K562 (cell line): ENCODE measurements at regions not wholly inside any gene's neighbourhood (a gene's known extent, or its start where the extent isn't known, plus 50 kb on each side); places are given as distances from the start of the nearest gene placed in this dataset.

ENCODE experiments used
- ATAC-seq: fragments of 200-7000 bp; cut with Tn5 transposase; 3 replicates; pipeline ENCODE4 v1.9.1; 2020; ENCODE audit warnings: moderate library complexity
- BruUV-seq: library from RNA; stranded (reverse); fragments of 400-500 nt; replicated peaks from 2 replicates; lab custom pipeline; 2021; lab: Mats Ljungman, UMichigan
- CTCF ChIA-PET: fragments of 300-600 bp; formaldehyde crosslinking; extraction: SDS; loops from one replicate; lab custom pipeline; 2021; ENCODE audit warnings: low intra/inter-chr PET ratio; lab: Yijun Ruan, JAX
- POLR2A ChIA-PET: fragments of 300-600, 350-650 bp; sonication (Branson Sonifier 250); formaldehyde crosslinking; extraction: SDS; loops from one replicate; lab custom pipeline; 2021; ENCODE audit warnings: antibody characterized with exemption, inconsistent platforms; lab: Yijun Ruan, JAX
- DNase-seq, 4 experiments: peaks; one replicate each; pipeline versions ENCODE4 v3.0.0 to v3.0.0-alpha.2; 2011 to 2018; ENCODE audit warnings: low spot score in 3 of 4, mixed read lengths in 3 of 4; ENCODE audit errors: extremely low read depth in 1 of 4
- FAIRE-seq: peaks from 2 replicates; lab custom pipeline; 2011; peaks lifted over from hg19 to GRCh38; lab: Jason Lieb, UNC
- H2AFZ ChIP-seq: 2 replicates; pipeline ENCODE4 v1.6.0; 2011; ENCODE audit warnings: low read depth, low read length, control low read depth, inconsistent platforms
- H3K27ac ChIP-seq: fragments of 200-600 bp; 3 replicates; pipeline ENCODE4 v1.8.0; 2011; ENCODE audit warnings: low read depth, mild to moderate bottlenecking, control low read depth, inconsistent platforms, low read length, moderate library complexity, mixed read lengths; ENCODE audit errors: extremely low read depth
- H3K27me3 ChIP-seq, 2 experiments: fragments of 300-600 bp in 1 of 2; 2 replicates in 1 of 2; 3 replicates in 1 of 2; pipeline versions ENCODE4 v1.6.0 to v1.8.0; 2011; ENCODE audit warnings: inconsistent platforms in 2 of 2, low read length in 2 of 2, mild to moderate bottlenecking in 1 of 2, mixed read lengths in 1 of 2, moderate library complexity in 1 of 2; ENCODE audit not compliant: control insufficient read depth in 2 of 2, insufficient read depth in 2 of 2
- H3K36me3 ChIP-seq: fragments of 300-600 bp; 3 replicates; pipeline ENCODE4 v1.8.0; 2011; ENCODE audit warnings: mild to moderate bottlenecking, low read length, inconsistent platforms; ENCODE audit not compliant: control insufficient read depth, insufficient read depth
- H3K4me1 ChIP-seq, 2 experiments: fragments of 200-600 bp in 1 of 2; replicated peaks in 1 of 2; 2 replicates in 1 of 2; 3 replicates in 1 of 2; pipeline versions ENCODE4 v1.5.1 to v1.8.0; 2011; ENCODE audit warnings: inconsistent platforms in 2 of 2, low read length in 2 of 2, mild to moderate bottlenecking in 1 of 2, mixed read lengths in 1 of 2, moderate library complexity in 1 of 2; ENCODE audit not compliant: control insufficient read depth in 2 of 2, insufficient read depth in 2 of 2
- H3K4me2 ChIP-seq: 2 replicates; pipeline ENCODE4 v1.6.1; 2011; ENCODE audit warnings: low read length, control low read depth, inconsistent platforms, mixed read lengths; ENCODE audit not compliant: insufficient read depth
- H3K4me3 ChIP-seq: fragments of 200-600 bp; sonication (generic), shearing (Covaris generic); 2 replicates; pipeline ENCODE4 v1.5.1; 2016; ENCODE audit warnings: control low read depth, inconsistent platforms
- H3K79me2 ChIP-seq: fragments of 200-600 bp; 3 replicates; pipeline ENCODE4 v1.8.0; 2011; ENCODE audit warnings: low read length, inconsistent platforms; ENCODE audit not compliant: control insufficient read depth, insufficient read depth
- H3K9ac ChIP-seq, 2 experiments: 2 replicates each; pipeline versions ENCODE4 v1.6.0 to v1.6.1; 2011; ENCODE audit warnings: low read depth in 2 of 2, low read length in 2 of 2, control low read depth in 1 of 2, inconsistent platforms in 1 of 2, mild to moderate bottlenecking in 1 of 2, mixed read lengths in 1 of 2; ENCODE audit not compliant: insufficient read depth in 1 of 2
- H3K9me1 ChIP-seq: one replicate; pipeline ENCODE4 v1.6.0; 2011; ENCODE audit warnings: inconsistent platforms, mild to moderate bottlenecking, low read length, moderate library complexity; ENCODE audit not compliant: control insufficient read depth, insufficient read depth
- H3K9me3 ChIP-seq: replicated peaks from 2 replicates; pipeline ENCODE4 v1.5.1; 2011; ENCODE audit warnings: low read depth, low read length, inconsistent platforms; ENCODE audit not compliant: control insufficient read depth, insufficient read depth
- H4K20me1 ChIP-seq: replicated peaks from 2 replicates; pipeline ENCODE4 v1.6.1; 2011; ENCODE audit warnings: low read length, inconsistent platforms, mixed read lengths; ENCODE audit not compliant: control insufficient read depth, insufficient read depth
- ARID3B ChIP-seq: fragments of 250-450 bp; sonication (Bioruptor Pico); IDR thresholded peaks from 2 replicates; pipeline ENCODE4 v1.4.0; 2020; ENCODE audit warnings: borderline replicate concordance
- GATA2 ChIP-seq: sonication (generic); formaldehyde crosslinking; IDR thresholded peaks from 2 replicates; pipeline ENCODE4 v1.4.0; 2020; ENCODE audit warnings: mild to moderate bottlenecking, missing genetic modification reagents
- PHTF2 ChIP-seq: fragments of 250-450 bp; sonication (Bioruptor Pico); IDR thresholded peaks from 2 replicates; pipeline ENCODE4 v1.5.0; 2021; ENCODE audit warnings: mild to moderate bottlenecking
- POLR2A ChIP-seq: fragments of 450-650 bp; conservative IDR thresholded peaks from 2 replicates; pipeline ENCODE4 v1.6.1; 2016
- ZBTB26 ChIP-seq: fragments of 450-650 bp; formaldehyde crosslinking; IDR thresholded peaks from 2 replicates; pipeline ENCODE4 v1.4.0; 2022; ENCODE audit warnings: missing genetic modification characterization
- ZKSCAN3 ChIP-seq: fragments of 250-450 bp; sonication (Bioruptor Pico); IDR thresholded peaks from 2 replicates; pipeline ENCODE4 v1.4.0; 2020
- WGBS: fragments of 100-300 bp; shearing (Covaris generic); methylation state at CpG from one replicate; pipeline ENCODE4 v1.1.6; 2016; ENCODE audit warnings: low coverage, mixed read lengths; ENCODE audit not compliant: insufficient coverage; ENCODE audit errors: missing lambda C conversion rate; 5-methylcytosine and 5-hydroxymethylcytosine counted together
- in situ Hi-C: fragments of 300-500 bp; cut with MboI; formaldehyde crosslinking; loops from 4 replicates; pipeline ENCODE4 v1.15.0; 2018; ENCODE audit warnings: inconsistent platforms, mixed read lengths
- intact Hi-C: fragments of 100-400 bp; cut with micrococcal nuclease; formaldehyde crosslinking; loops from 2 replicates; pipeline ENCODE4 v1.14.2; 2022

- TF ChIP-seq ZBTB26 (CRISPR knock-in tag): no peak
- TF ChIP-seq PHTF2 (CRISPR knock-in tag): no peak
- TF ChIP-seq GATA2 (CRISPR knock-in tag): no peak
- no peak for TF ChIP-seq ARID3B
- no peak for TF ChIP-seq ZKSCAN3 (CRISPR knock-in tag)
Measured at GRCh38 chr14:98982986-98983385, 289.0 kb downstream of the BCL11B start (continued).

GRCh38 chr14:98984027-98984718, 287.8 kb downstream of the BCL11B start:
- no peak for ATAC-seq
- no peak overlapping the region for H3K4me2 ChIP-seq
- no peaks in the 10 kb centered on the region for H3K79me2 ChIP-seq
- peaks cover 0 to 3% of the 10 kb centered on the region in 2 experiments; a peak in 3 of 5 replicates for H3K4me1 ChIP-seq
- no peak overlapping the region for H3K27ac ChIP-seq
- H3K9me3 ChIP-seq: no peaks in the 10 kb centered on the region
- POLR2A ChIA-PET: no interaction called here
- H3K36me3 ChIP-seq: no peaks in the 10 kb centered on the region
- WGBS: 0% methylated on average over 11 of the region's 11 CpGs
- BruUV-seq: no TSS peak
- H3K9me1 ChIP-seq: no peaks in the 10 kb centered on the region
- H2AFZ ChIP-seq: no peak overlapping the region
- no peak for TF ChIP-seq POLR2A
- H3K4me3 ChIP-seq: no peak overlapping the region
- CTCF ChIA-PET: no interaction called here
- no peaks in the 10 kb centered on the region for H4K20me1 ChIP-seq
- in situ Hi-C loops: no loop called here
- FAIRE-seq: no peak
- H3K9ac ChIP-seq: no peak overlapping the region
- intact Hi-C loops: no loop called here
- H3K27me3 ChIP-seq: no peaks in the 10 kb centered on the region
- DNase-seq: no peak
